SK-N-SH (cell line): ENCODE measurements at regions not wholly inside any gene's neighbourhood (a gene's known extent, or its start where the extent isn't known, plus 50 kb on each side); places are given as distances from the start of the nearest gene placed in this dataset.

Experiments
- CTCF ChIP-seq: fragments of 200-600 bp; sonication (generic); IDR thresholded peaks from 2 replicates; pipeline ENCODE4 v1.6.1; 2017; ENCODE audit warnings: antibody characterized with exemption, mild to moderate bottlenecking, moderate library complexity
- REST ChIP-seq: IDR thresholded peaks from 2 replicates; pipeline ENCODE4 v1.6.1; 2012; ENCODE audit warnings: mild to moderate bottlenecking, low read depth, low read length, moderate library complexity

- TF ChIP-seq CTCF (no peak), REST (no peak)
These were observed 232.8 kb upstream of the FOXK1 start for GRCh38 chr7:4449263-4449662.
